GM23338 (cell line): ENCODE measurements at regions not wholly inside any gene's neighbourhood (a gene's known extent, or its start where the extent isn't known, plus 50 kb on each side); places are given as distances from the start of the nearest gene placed in this dataset.

ENCODE experiments used
- ATAC-seq: fragments of 200-7000 bp; cut with Tn5 transposase; 3 replicates; pipeline ENCODE4 v1.9.1; 2020
- DNase-seq: peaks from one replicate; pipeline ENCODE4 v3.0.0-alpha.2; 2015; ENCODE audit warnings: low spot score
- H2AFZ ChIP-seq: fragments of 200-600 bp; sonication (generic); 2 replicates; pipeline ENCODE4 v1.8.0; 2016; ENCODE audit warnings: antibody characterized with exemption, mild to moderate bottlenecking, moderate library complexity
- H3F3A ChIP-seq: fragments of 200-600 bp; sonication (generic); replicated peaks from 2 replicates; pipeline ENCODE4 v1.8.0; 2017; ENCODE audit warnings: antibody characterized with exemption, mixed run types, low read depth
- H3K27ac ChIP-seq: fragments of 200-600 bp; sonication (generic); 2 replicates; pipeline ENCODE4 v1.6.1; 2016; ENCODE audit warnings: low read depth
- H3K27me3 ChIP-seq: fragments of 200-600 bp; sonication (generic); 2 replicates; pipeline ENCODE4 v1.8.0; 2016; ENCODE audit warnings: mild to moderate bottlenecking, mixed run types, moderate library complexity; ENCODE audit not compliant: insufficient read depth
- H3K36me3 ChIP-seq: fragments of 200-600 bp; sonication (generic); 2 replicates; pipeline ENCODE4 v1.8.0; 2016; ENCODE audit warnings: mild to moderate bottlenecking; ENCODE audit not compliant: insufficient read depth
- H3K4me1 ChIP-seq: fragments of 200-600 bp; sonication (generic); 2 replicates; pipeline ENCODE4 v1.8.0; 2016; ENCODE audit warnings: mild to moderate bottlenecking, moderate library complexity; ENCODE audit not compliant: insufficient read depth
- H3K4me2 ChIP-seq: fragments of 200-600 bp; sonication (generic); 2 replicates; pipeline ENCODE4 v1.7.1; 2017; ENCODE audit warnings: mixed run types
- H3K4me3 ChIP-seq: fragments of 200-600 bp; sonication (generic); 2 replicates; pipeline ENCODE4 v1.6.1; 2016; ENCODE audit warnings: mixed run types
- H3K79me2 ChIP-seq: fragments of 200-600 bp; sonication (generic); replicated peaks from 2 replicates; pipeline ENCODE4 v1.8.0; 2017; ENCODE audit warnings: mild to moderate bottlenecking; ENCODE audit not compliant: insufficient read depth
- H3K9me2 ChIP-seq: fragments of 200-600 bp; sonication (generic); 2 replicates; pipeline ENCODE4 v1.8.0; 2017; ENCODE audit not compliant: insufficient read depth
- H4K20me1 ChIP-seq: fragments of 200-600 bp; sonication (generic); replicated peaks from 2 replicates; pipeline ENCODE4 v1.8.0; 2017; ENCODE audit warnings: mild to moderate bottlenecking; ENCODE audit not compliant: insufficient read depth
- H3K27ac Mint-ChIP-seq: 2 replicates; pipeline ENCODE4 v1.8.0; 2020; ENCODE audit warnings: inconsistent platforms, mild to moderate bottlenecking, moderate library complexity, mixed read lengths
- H3K27me3 Mint-ChIP-seq: 3 replicates; pipeline ENCODE4 v1.8.0; 2022; ENCODE audit warnings: low read depth, mild to moderate bottlenecking, moderate library complexity, mixed read lengths, inconsistent platforms; ENCODE audit not compliant: insufficient read depth, poor library complexity
- H3K36me3 Mint-ChIP-seq: 3 replicates; pipeline ENCODE4 v1.8.0; 2021; ENCODE audit warnings: low read depth, mild to moderate bottlenecking, inconsistent platforms, moderate library complexity, mixed read lengths
- H3K4me1 Mint-ChIP-seq: 3 replicates; pipeline ENCODE4 v1.8.0; 2020; ENCODE audit warnings: mild to moderate bottlenecking, inconsistent platforms, mixed read lengths
- H3K4me3 Mint-ChIP-seq: 3 replicates; pipeline ENCODE4 v1.8.0; 2021; ENCODE audit warnings: moderate library complexity, mild to moderate bottlenecking, inconsistent platforms, mixed read lengths
- H3K9me3 Mint-ChIP-seq: 3 replicates; pipeline ENCODE4 v1.8.0; 2020; ENCODE audit warnings: moderate library complexity, mild to moderate bottlenecking, inconsistent platforms, mixed read lengths
- EZH2 ChIP-seq: fragments of 200-600 bp; sonication (generic); IDR thresholded peaks from one replicate; pipeline ENCODE4 v1.8.0; 2017; ENCODE audit warnings: antibody characterized with exemption, mild to moderate bottlenecking, low read depth; ENCODE audit not compliant: unreplicated experiment
- EZH2phosphoT487 ChIP-seq: fragments of 200-600 bp; sonication (generic); IDR thresholded peaks from one replicate; pipeline ENCODE4 v1.8.1; 2018; ENCODE audit warnings: antibody characterized with exemption; ENCODE audit not compliant: unreplicated experiment
- JUNB ChIP-seq: IDR thresholded peaks from one replicate; pipeline ENCODE4 v1.6.1; 2016; ENCODE audit warnings: antibody characterized with exemption; ENCODE audit not compliant: unreplicated experiment
- NANOG ChIP-seq: IDR thresholded peaks from 2 replicates; pipeline ENCODE4 v1.6.1; 2016; ENCODE audit warnings: antibody characterized with exemption, borderline replicate concordance
- POLR2AphosphoS5 ChIP-seq: IDR thresholded peaks from 2 replicates; pipeline ENCODE4 v1.6.1; 2016; ENCODE audit warnings: antibody characterized with exemption, low read depth
- STAT1 ChIP-seq: IDR thresholded peaks from one replicate; pipeline ENCODE4 v1.6.1; 2016; ENCODE audit warnings: antibody characterized with exemption; ENCODE audit not compliant: unreplicated experiment
- ZNF114 ChIP-seq: fragments of 250-450 bp; sonication (Bioruptor Pico); IDR thresholded peaks from 2 replicates; pipeline ENCODE4 v1.5.0; 2020; ENCODE audit warnings: mild to moderate bottlenecking, moderate library complexity
- ZNF331 ChIP-seq: fragments of 250-450 bp; sonication (Bioruptor Pico); IDR thresholded peaks from 2 replicates; pipeline ENCODE4 v1.5.0; 2020; ENCODE audit warnings: low read depth, mild to moderate bottlenecking, moderate library complexity
- TF ChIP-seq, protein P1 (sequence below): IDR thresholded peaks from 2 replicates; pipeline ENCODE4 v1.6.1; 2016; ENCODE audit warnings: antibody characterized with exemption
- TF ChIP-seq, protein P2 (sequence below): IDR thresholded peaks from one replicate; pipeline ENCODE4 v1.6.1; 2018; ENCODE audit warnings: antibody characterized with exemption; ENCODE audit not compliant: unreplicated experiment
- TF ChIP-seq, protein P3 (sequence below), 2 experiments: fragments of 200-600 bp in 1 of 2; sonication (generic) in 1 of 2; conservative IDR thresholded peaks; 2 replicates each; pipeline versions ENCODE4 v1.5.1 to v1.6.1; 2016 to 2017; ENCODE audit warnings: antibody characterized with exemption in 2 of 2, low read depth in 2 of 2, mild to moderate bottlenecking in 2 of 2, moderate library complexity in 1 of 2
- TF ChIP-seq, protein P4 (sequence below): fragments of 250-450 bp; sonication (Bioruptor Pico); IDR thresholded peaks from 2 replicates; pipeline ENCODE4 v1.5.0; 2020; ENCODE audit warnings: mild to moderate bottlenecking, moderate library complexity

DNA sequence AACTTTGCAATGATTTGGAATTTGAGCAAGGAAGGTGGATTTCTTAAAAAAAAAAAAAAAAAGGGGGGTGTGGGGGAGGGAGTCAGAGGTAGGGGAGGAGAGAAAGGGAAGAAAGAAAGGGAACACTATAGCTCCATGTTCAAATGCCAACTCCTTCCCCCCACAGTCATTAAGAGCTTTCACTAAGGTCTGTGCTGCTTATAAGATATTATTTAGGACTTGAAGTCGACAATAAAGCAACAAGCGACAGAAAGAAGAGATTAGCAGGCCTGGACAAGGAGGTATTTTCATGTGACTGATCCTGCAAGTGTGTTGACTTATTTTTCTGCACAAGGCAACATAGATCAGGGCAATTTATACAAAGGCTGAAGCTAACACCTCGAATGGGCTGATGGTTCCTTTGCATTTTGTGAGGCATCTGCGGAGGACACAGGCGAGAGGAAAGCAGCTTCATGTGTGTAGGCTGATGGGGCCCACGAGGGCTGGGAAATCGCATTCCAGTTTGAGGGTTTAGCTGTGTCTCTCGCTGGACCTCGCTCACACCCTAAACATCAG lies 382.0 kb downstream of the SOX11 start (continued):
- no peak for TF ChIP-seq NANOG
- TF ChIP-seq, protein P1, sequence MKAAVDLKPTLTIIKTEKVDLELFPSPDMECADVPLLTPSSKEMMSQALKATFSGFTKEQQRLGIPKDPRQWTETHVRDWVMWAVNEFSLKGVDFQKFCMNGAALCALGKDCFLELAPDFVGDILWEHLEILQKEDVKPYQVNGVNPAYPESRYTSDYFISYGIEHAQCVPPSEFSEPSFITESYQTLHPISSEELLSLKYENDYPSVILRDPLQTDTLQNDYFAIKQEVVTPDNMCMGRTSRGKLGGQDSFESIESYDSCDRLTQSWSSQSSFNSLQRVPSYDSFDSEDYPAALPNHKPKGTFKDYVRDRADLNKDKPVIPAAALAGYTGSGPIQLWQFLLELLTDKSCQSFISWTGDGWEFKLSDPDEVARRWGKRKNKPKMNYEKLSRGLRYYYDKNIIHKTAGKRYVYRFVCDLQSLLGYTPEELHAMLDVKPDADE = no peak
- TF ChIP-seq, protein P2, sequence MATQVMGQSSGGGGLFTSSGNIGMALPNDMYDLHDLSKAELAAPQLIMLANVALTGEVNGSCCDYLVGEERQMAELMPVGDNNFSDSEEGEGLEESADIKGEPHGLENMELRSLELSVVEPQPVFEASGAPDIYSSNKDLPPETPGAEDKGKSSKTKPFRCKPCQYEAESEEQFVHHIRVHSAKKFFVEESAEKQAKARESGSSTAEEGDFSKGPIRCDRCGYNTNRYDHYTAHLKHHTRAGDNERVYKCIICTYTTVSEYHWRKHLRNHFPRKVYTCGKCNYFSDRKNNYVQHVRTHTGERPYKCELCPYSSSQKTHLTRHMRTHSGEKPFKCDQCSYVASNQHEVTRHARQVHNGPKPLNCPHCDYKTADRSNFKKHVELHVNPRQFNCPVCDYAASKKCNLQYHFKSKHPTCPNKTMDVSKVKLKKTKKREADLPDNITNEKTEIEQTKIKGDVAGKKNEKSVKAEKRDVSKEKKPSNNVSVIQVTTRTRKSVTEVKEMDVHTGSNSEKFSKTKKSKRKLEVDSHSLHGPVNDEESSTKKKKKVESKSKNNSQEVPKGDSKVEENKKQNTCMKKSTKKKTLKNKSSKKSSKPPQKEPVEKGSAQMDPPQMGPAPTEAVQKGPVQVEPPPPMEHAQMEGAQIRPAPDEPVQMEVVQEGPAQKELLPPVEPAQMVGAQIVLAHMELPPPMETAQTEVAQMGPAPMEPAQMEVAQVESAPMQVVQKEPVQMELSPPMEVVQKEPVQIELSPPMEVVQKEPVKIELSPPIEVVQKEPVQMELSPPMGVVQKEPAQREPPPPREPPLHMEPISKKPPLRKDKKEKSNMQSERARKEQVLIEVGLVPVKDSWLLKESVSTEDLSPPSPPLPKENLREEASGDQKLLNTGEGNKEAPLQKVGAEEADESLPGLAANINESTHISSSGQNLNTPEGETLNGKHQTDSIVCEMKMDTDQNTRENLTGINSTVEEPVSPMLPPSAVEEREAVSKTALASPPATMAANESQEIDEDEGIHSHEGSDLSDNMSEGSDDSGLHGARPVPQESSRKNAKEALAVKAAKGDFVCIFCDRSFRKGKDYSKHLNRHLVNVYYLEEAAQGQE = no peak
- TF ChIP-seq POLR2AphosphoS5 = no peak

DNA sequence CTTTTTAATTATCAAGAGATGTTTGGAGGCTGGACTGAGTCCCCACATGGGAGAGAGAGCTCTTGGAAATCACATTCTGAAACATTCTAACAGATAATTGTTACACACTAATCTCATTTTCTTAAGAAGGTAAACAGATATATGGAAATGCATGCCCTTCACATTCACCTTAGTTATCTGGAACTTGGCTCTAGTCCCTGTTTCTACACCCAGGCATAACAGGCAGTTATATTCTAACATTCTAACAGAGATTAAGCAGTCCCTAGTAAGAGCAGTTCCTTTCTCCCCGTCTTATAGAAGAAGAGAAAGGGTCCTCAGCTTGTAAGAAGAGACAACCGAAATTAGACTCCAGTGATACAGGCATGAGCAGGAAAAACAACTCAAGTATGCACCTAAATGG lies 385.4 kb downstream of the SOX11 start:
- ATAC-seq (no peak), DNase-seq (no peak)
- no peaks in the 10 kb centered on the region for H3F3A ChIP-seq
- Mint-ChIP-seq H3K4me3 (no peak overlapping the region), H3K9me3 (peaks cover 61% of the 10 kb centered on the region), H3K27ac (no peak overlapping the region), H3K27me3 (peaks cover 5% of the 10 kb centered on the region), H3K36me3 (peaks cover 5% of the 10 kb centered on the region; the same call in 1 of the 3 replicates), H3K4me1 (peaks cover 25% of the 10 kb centered on the region)
- no peaks in the 10 kb centered on the region for H3K36me3 ChIP-seq
- H3K4me2 ChIP-seq = no peak overlapping the region
- H3K27ac ChIP-seq = no peak overlapping the region
- peaks cover 3% of the 10 kb centered on the region; the same call in 1 of the 2 replicates for H3K4me1 ChIP-seq
- H3K9me2 ChIP-seq = no peaks in the 10 kb centered on the region
- no peak overlapping the region for H3K4me3 ChIP-seq
- H3K27me3 ChIP-seq = no peaks in the 10 kb centered on the region
- no peaks in the 10 kb centered on the region for H3K79me2 ChIP-seq
- no peaks in the 10 kb centered on the region for H4K20me1 ChIP-seq
- H2AFZ ChIP-seq = no peak overlapping the region
- TF ChIP-seq EZH2 (no peak), ZNF114 (no peak), ZNF331 (no peak), JUNB (no peak), STAT1 (no peak), EZH2phosphoT487 (no peak), NANOG (no peak)
- TF ChIP-seq, protein P3, sequence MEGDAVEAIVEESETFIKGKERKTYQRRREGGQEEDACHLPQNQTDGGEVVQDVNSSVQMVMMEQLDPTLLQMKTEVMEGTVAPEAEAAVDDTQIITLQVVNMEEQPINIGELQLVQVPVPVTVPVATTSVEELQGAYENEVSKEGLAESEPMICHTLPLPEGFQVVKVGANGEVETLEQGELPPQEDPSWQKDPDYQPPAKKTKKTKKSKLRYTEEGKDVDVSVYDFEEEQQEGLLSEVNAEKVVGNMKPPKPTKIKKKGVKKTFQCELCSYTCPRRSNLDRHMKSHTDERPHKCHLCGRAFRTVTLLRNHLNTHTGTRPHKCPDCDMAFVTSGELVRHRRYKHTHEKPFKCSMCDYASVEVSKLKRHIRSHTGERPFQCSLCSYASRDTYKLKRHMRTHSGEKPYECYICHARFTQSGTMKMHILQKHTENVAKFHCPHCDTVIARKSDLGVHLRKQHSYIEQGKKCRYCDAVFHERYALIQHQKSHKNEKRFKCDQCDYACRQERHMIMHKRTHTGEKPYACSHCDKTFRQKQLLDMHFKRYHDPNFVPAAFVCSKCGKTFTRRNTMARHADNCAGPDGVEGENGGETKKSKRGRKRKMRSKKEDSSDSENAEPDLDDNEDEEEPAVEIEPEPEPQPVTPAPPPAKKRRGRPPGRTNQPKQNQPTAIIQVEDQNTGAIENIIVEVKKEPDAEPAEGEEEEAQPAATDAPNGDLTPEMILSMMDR (conservative IDR thresholded peaks at IDR 0.05; ENCODE audit: low read depth in 2 of 2) = no peak
- TF ChIP-seq, protein P4, sequence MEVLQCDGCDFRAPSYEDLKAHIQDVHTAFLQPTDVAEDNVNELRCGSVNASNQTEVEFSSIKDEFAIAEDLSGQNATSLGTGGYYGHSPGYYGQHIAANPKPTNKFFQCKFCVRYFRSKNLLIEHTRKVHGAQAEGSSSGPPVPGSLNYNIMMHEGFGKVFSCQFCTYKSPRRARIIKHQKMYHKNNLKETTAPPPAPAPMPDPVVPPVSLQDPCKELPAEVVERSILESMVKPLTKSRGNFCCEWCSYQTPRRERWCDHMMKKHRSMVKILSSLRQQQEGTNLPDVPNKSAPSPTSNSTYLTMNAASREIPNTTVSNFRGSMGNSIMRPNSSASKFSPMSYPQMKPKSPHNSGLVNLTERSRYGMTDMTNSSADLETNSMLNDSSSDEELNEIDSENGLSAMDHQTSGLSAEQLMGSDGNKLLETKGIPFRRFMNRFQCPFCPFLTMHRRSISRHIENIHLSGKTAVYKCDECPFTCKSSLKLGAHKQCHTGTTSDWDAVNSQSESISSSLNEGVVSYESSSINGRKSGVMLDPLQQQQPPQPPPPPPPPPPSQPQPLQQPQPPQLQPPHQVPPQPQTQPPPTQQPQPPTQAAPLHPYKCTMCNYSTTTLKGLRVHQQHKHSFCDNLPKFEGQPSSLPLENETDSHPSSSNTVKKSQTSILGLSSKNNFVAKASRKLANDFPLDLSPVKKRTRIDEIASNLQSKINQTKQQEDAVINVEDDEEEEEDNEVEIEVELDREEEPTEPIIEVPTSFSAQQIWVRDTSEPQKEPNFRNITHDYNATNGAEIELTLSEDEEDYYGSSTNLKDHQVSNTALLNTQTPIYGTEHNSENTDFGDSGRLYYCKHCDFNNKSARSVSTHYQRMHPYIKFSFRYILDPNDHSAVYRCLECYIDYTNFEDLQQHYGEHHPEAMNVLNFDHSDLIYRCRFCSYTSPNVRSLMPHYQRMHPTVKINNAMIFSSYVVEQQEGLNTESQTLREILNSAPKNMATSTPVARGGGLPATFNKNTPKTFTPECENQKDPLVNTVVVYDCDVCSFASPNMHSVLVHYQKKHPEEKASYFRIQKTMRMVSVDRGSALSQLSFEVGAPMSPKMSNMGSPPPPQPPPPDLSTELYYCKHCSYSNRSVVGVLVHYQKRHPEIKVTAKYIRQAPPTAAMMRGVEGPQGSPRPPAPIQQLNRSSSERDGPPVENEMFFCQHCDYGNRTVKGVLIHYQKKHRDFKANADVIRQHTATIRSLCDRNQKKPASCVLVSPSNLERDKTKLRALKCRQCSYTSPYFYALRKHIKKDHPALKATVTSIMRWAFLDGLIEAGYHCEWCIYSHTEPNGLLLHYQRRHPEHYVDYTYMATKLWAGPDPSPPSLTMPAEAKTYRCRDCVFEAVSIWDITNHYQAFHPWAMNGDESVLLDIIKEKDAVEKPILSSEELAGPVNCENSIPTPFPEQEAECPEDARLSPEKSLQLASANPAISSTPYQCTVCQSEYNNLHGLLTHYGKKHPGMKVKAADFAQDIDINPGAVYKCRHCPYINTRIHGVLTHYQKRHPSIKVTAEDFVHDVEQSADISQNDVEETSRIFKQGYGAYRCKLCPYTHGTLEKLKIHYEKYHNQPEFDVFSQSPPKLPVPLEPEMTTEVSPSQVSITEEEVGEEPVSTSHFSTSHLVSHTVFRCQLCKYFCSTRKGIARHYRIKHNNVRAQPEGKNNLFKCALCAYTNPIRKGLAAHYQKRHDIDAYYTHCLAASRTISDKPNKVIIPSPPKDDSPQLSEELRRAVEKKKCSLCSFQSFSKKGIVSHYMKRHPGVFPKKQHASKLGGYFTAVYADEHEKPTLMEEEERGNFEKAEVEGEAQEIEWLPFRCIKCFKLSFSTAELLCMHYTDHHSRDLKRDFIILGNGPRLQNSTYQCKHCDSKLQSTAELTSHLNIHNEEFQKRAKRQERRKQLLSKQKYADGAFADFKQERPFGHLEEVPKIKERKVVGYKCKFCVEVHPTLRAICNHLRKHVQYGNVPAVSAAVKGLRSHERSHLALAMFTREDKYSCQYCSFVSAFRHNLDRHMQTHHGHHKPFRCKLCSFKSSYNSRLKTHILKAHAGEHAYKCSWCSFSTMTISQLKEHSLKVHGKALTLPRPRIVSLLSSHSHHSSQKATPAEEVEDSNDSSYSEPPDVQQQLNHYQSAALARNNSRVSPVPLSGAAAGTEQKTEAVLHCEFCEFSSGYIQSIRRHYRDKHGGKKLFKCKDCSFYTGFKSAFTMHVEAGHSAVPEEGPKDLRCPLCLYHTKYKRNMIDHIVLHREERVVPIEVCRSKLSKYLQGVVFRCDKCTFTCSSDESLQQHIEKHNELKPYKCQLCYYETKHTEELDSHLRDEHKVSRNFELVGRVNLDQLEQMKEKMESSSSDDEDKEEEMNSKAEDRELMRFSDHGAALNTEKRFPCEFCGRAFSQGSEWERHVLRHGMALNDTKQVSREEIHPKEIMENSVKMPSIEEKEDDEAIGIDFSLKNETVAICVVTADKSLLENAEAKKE (CRISPR knock-in tag) = no peak
- TF ChIP-seq, protein P1 = no peak
